Upper lobe of left lung (tissue), 4 donors: ENCODE measurements at regions not wholly inside any gene's neighbourhood (a gene's known extent, or its start where the extent isn't known, plus 50 kb on each side); places are given as distances from the start of the nearest gene placed in this dataset.

ENCODE experiments used
- CTCF ChIP-seq, 6 experiments: fragments of 450-650 bp in 4 of 6; fragments of 200-600 bp in 2 of 6; sonication (generic) in 2 of 6; IDR thresholded peaks; one replicate each; pipeline ENCODE4 v1.5.1; 2016 to 2019; ENCODE audit warnings: antibody characterized with exemption in 6 of 6
- EP300 ChIP-seq, 4 donors: sonication (generic); formaldehyde crosslinking; IDR thresholded peaks; one replicate each; pipeline ENCODE4 v1.5.1; 2017; ENCODE audit warnings: antibody characterized with exemption in 4 of 4, control low read depth in 2 of 4
- POLR2A ChIP-seq, 4 donors: fragments of 450-650 bp; IDR thresholded peaks; one replicate each; pipeline ENCODE4 v1.5.1; 2016 to 2017; ENCODE audit warnings: antibody characterized with exemption in 4 of 4, mild to moderate bottlenecking in 2 of 4
- POLR2AphosphoS5 ChIP-seq, 2 donors: sonication (generic); formaldehyde crosslinking; IDR thresholded peaks; one replicate each; pipeline ENCODE4 v1.5.1; 2017; ENCODE audit warnings: antibody characterized with exemption in 2 of 2

GRCh38 chr14:58972233-58973017, 216.0 kb upstream of the DAAM1 start:
- no peak for TF ChIP-seq CTCF (IDR thresholded peaks at IDR 0.05)
- TF ChIP-seq POLR2A (IDR thresholded peaks at IDR 0.05) = no peak
- no peak for TF ChIP-seq POLR2AphosphoS5 (IDR thresholded peaks at IDR 0.05)
- no peak for TF ChIP-seq EP300 (IDR thresholded peaks at IDR 0.05)
